Activated CD4-positive, alpha-beta T cell treated with anti-CD3 and anti-CD28 coated beads, Interleukin-2, amount 50 U/mL, for 4 hours (primary cell): ENCODE measurements at regions not wholly inside any gene's neighbourhood (a gene's known extent, or its start where the extent isn't known, plus 50 kb on each side); places are given as distances from the start of the nearest gene placed in this dataset.

ENCODE experiments used
- DNase-seq, 2 experiments: peaks; one replicate each; pipeline ENCODE4 v3.0.0-alpha.2; 2020

GRCh38 chr5:58057324-58057723, 402.6 kb downstream of the PLK2 start:
- no peak for DNase-seq

- DNase-seq, result no peak
Observed at GRCh38 chr5:58056546-58056945, 403.3 kb downstream of the PLK2 start.

- DNase-seq, result no peak
Observed at GRCh38 chr5:58054018-58054417, 405.9 kb downstream of the PLK2 start.

GRCh38 chr5:58048954-58049353, 410.9 kb downstream of the PLK2 start:
- no peak for DNase-seq

GRCh38 chr5:58048185-58048925, 411.5 kb downstream of the PLK2 start:
- DNase-seq, result no peak

GRCh38 chr5:58046371-58046770, 413.5 kb downstream of the PLK2 start:
- no peak for DNase-seq

- no peak for DNase-seq
Observed at GRCh38 chr5:58044166-58044565, 415.7 kb downstream of the PLK2 start.

- no peak for DNase-seq
Observed at GRCh38 chr5:58043032-58043945, 416.6 kb downstream of the PLK2 start.

GRCh38 chr5:58041884-58042283, 418.0 kb downstream of the PLK2 start:
- DNase-seq, result no peak

- DNase-seq, result no peak
Observed at GRCh38 chr5:58040846-58041245, 419.0 kb downstream of the PLK2 start.

GRCh38 chr5:58040044-58040443, 419.8 kb downstream of the PLK2 start:
- DNase-seq, result no peak

GRCh38 chr5:58037899-58038298, 422.0 kb downstream of the PLK2 start:
- DNase-seq, result no peak

GRCh38 chr5:58025809-58026208, 434.1 kb downstream of the PLK2 start:
- DNase-seq, result no peak

- no peak for DNase-seq
Observed at GRCh38 chr5:58024151-58024550, 435.7 kb downstream of the PLK2 start.

- no peak for DNase-seq
Observed at GRCh38 chr5:58022055-58022454, 437.8 kb downstream of the PLK2 start.

GRCh38 chr5:58021466-58021865, 438.4 kb downstream of the PLK2 start:
- no peak for DNase-seq

GRCh38 chr5:58019614-58020013, 440.3 kb downstream of the PLK2 start:
- no peak for DNase-seq

- no peak for DNase-seq
Observed at GRCh38 chr5:58018016-58018415, 441.9 kb downstream of the PLK2 start.

- DNase-seq, result no peak
Observed at GRCh38 chr5:58016877-58017276, 443.0 kb downstream of the PLK2 start.

GRCh38 chr5:58016358-58016757, 443.5 kb downstream of the PLK2 start:
- DNase-seq, result no peak

- no peak for DNase-seq
Observed at GRCh38 chr5:58015175-58015574, 444.7 kb downstream of the PLK2 start.

GRCh38 chr5:58013542-58014258, 446.2 kb downstream of the PLK2 start:
- DNase-seq, result no peak

- DNase-seq, result no peak
Observed at GRCh38 chr5:58012801-58013315, 447.0 kb downstream of the PLK2 start.
